HG03108 (cell line): ENCODE measurements at regions not wholly inside any gene's neighbourhood (a gene's known extent, or its start where the extent isn't known, plus 50 kb on each side); places are given as distances from the start of the nearest gene placed in this dataset.
"Not testable (repeated sequence)": the region's sequence is repeated elsewhere in the genome, so short reads cannot be mapped to it uniquely, and the experiment has no call there.

Source experiments
- ATAC-seq: cut with Tn5 transposase; IDR thresholded peaks from one replicate; pipeline ENCODE4 v1.9.1; 2021; ENCODE audit warnings: moderate library complexity; ENCODE audit not compliant: unreplicated experiment

- ATAC-seq: no peak
Observed at GRCh38 chr2:406876-407275, 119.0 kb upstream of the ALKAL2 start.

- no peak for ATAC-seq
Observed at GRCh38 chr2:406231-406630, 118.3 kb upstream of the ALKAL2 start.

GRCh38 chr2:404581-404980 is 116.7 kb upstream of the ALKAL2 start:
- no peak for ATAC-seq

GRCh38 chr2:403682-404081 is 115.8 kb upstream of the ALKAL2 start:
- no peak for ATAC-seq

- ATAC-seq: no peak
Observed at GRCh38 chr2:402721-403120, 114.8 kb upstream of the ALKAL2 start.

- no peak for ATAC-seq
Observed at GRCh38 chr2:402206-402605, 114.3 kb upstream of the ALKAL2 start.

- no peak for ATAC-seq
Observed at GRCh38 chr2:401019-401679, 113.3 kb upstream of the ALKAL2 start.

- no peak for ATAC-seq
Observed at GRCh38 chr2:397926-398325, 110.0 kb upstream of the ALKAL2 start.

- ATAC-seq: no peak
Observed at GRCh38 chr2:397521-397920, 109.6 kb upstream of the ALKAL2 start.

- ATAC-seq: no peak
Observed at GRCh38 chr2:396903-397302, 109.0 kb upstream of the ALKAL2 start.

GRCh38 chr2:395886-396285 is 108.0 kb upstream of the ALKAL2 start:
- ATAC-seq: no peak

GRCh38 chr2:393711-394696 is 106.1 kb upstream of the ALKAL2 start:
- ATAC-seq: no peak

GRCh38 chr2:392926-393280 is 105.0 kb upstream of the ALKAL2 start:
- ATAC-seq: no peak

GRCh38 chr2:392181-392925 is 104.5 kb upstream of the ALKAL2 start:
- ATAC-seq: no peak

- no peak for ATAC-seq
Observed at GRCh38 chr2:391696-392095, 103.8 kb upstream of the ALKAL2 start.

- ATAC-seq: no peak
Observed at GRCh38 chr2:390959-391358, 103.1 kb upstream of the ALKAL2 start.

- not testable (repeated sequence) for ATAC-seq
Observed at GRCh38 chr2:389985-390384, 102.1 kb upstream of the ALKAL2 start.

- ATAC-seq: not testable (repeated sequence)
Observed at GRCh38 chr2:388752-389151, 100.9 kb upstream of the ALKAL2 start.

- ATAC-seq: no peak
Observed at GRCh38 chr2:387980-388421, 100.1 kb upstream of the ALKAL2 start.

- ATAC-seq: no peak
Observed at GRCh38 chr2:386406-387103, 98.7 kb upstream of the ALKAL2 start.

- no peak for ATAC-seq
Observed at GRCh38 chr2:385785-386184, 97.9 kb upstream of the ALKAL2 start.
